ENCODE measurements at regions not wholly inside any gene's neighbourhood (a gene's known extent, or its start where the extent isn't known, plus 50 kb on each side); places are given as distances from the start of the nearest gene placed in this dataset.

GRCh38 chr12:31850268-31850667 lies 108.9 kb upstream of the RESF1 start:
- Histone ChIP-seq H3K27me3 (replicated peaks in 1 of 7) (no peaks in the 10 kb centered on the region), H3K27ac (no peak overlapping the region), H3K9me3 (peaks cover 2 to 85% (median 54%) of the 10 kb centered on the region in 8 donors), H3K4me3 (no peak overlapping the region), H3K36me3 (peaks cover 0 to 13% (median 0%) of the 10 kb centered on the region in 6 donors), H3K4me1 (peaks cover 0 to 11% (median 0%) of the 10 kb centered on the region in 6 donors)
- 63 to 80% (median 77%) methylated on average over 3 of the region's 3 CpGs for WGBS, 5 donors
- intact Hi-C loops (cut with DNase I; ENCODE audit: low total_unique reads), result no loop called here
- DNase-seq, result no peak
- no peak for TF ChIP-seq CTCF (IDR thresholded peaks at IDR 0.05 in 8 of 11, conservative IDR thresholded peaks at IDR 0.05 in 3 of 11)
- no peak for TF ChIP-seq POLR2A (IDR thresholded peaks at IDR 0.05)
- no peak for TF ChIP-seq POLR2AphosphoS5 (IDR thresholded peaks at IDR 0.05)

GRCh38 chr12:31849090-31849687 lies 110.0 kb upstream of the RESF1 start:
- Histone ChIP-seq H3K4me3 (no peak overlapping the region), H3K27me3 (replicated peaks in 1 of 7) (no peaks in the 10 kb centered on the region), H3K36me3 (peaks cover 0 to 13% (median 0%) of the 10 kb centered on the region in 6 donors), H3K27ac (no peak overlapping the region), H3K9me3 (peaks cover 2 to 75% (median 56%) of the 10 kb centered on the region in 8 donors), H3K4me1 (peaks cover 0 to 12% (median 1%) of the 10 kb centered on the region in 6 donors)
- TF ChIP-seq POLR2AphosphoS5 (IDR thresholded peaks at IDR 0.05) (no peak), POLR2A (IDR thresholded peaks at IDR 0.05) (no peak), CTCF (IDR thresholded peaks at IDR 0.05 in 8 of 11, conservative IDR thresholded peaks at IDR 0.05 in 3 of 11) (no peak)
- 73 to 90% (median 87%) methylated on average over 3 of the region's 3 CpGs for WGBS, 5 donors
- intact Hi-C loops (cut with DNase I; ENCODE audit: low total_unique reads), result no loop called here
- no peak for DNase-seq

GRCh38 chr12:31846405-31846804 lies 112.8 kb upstream of the RESF1 start:
- H3K36me3 ChIP-seq, result peaks cover 0 to 13% (median 0%) of the 10 kb centered on the region in 6 donors

More at GRCh38 chr12:31846405-31846804, 112.8 kb upstream of the RESF1 start:
- no peak for DNase-seq
- H3K9me3 ChIP-seq, result peaks cover 2 to 60% (median 48%) of the 10 kb centered on the region in 8 donors
- intact Hi-C loops (cut with DNase I; ENCODE audit: low total_unique reads), result no loop called here
- H3K27ac ChIP-seq, result no peak overlapping the region
- no peak for TF ChIP-seq POLR2A (IDR thresholded peaks at IDR 0.05)
- no peak for TF ChIP-seq POLR2AphosphoS5 (IDR thresholded peaks at IDR 0.05)
- no peak for TF ChIP-seq CTCF (IDR thresholded peaks at IDR 0.05 in 8 of 11, conservative IDR thresholded peaks at IDR 0.05 in 3 of 11)
- H3K27me3 ChIP-seq (replicated peaks in 1 of 7), result no peaks in the 10 kb centered on the region
- H3K4me3 ChIP-seq, result no peak overlapping the region
- H3K4me1 ChIP-seq, result peaks cover 0 to 12% (median 0%) of the 10 kb centered on the region in 6 donors

Measured in spleen (tissue), 11 donors.